Neutrophil (primary cell): ENCODE measurements at regions not wholly inside any gene's neighbourhood (a gene's known extent, or its start where the extent isn't known, plus 50 kb on each side); places are given as distances from the start of the nearest gene placed in this dataset.

Experiments used
- H3K27ac ChIP-seq: fragments of 200-600 bp; sonication (generic); 2 replicates; pipeline ENCODE4 v1.5.1; 2016; ENCODE audit warnings: mild to moderate bottlenecking, moderate library complexity
- H3K27me3 ChIP-seq: fragments of 200-600 bp; sonication (generic); 2 replicates; pipeline ENCODE4 v1.6.0; 2016; ENCODE audit warnings: mild to moderate bottlenecking
- H3K36me3 ChIP-seq: fragments of 200-600 bp; sonication (generic); 2 replicates; pipeline ENCODE4 v1.5.1; 2017
- H3K4me1 ChIP-seq, 2 experiments: fragments of 200-600 bp in 1 of 2; sonication (generic) in 1 of 2; 1 replicate in 1 of 2; 2 replicates in 1 of 2; pipeline versions ENCODE4 v1.5.1 to v1.6.1; 2013 to 2016; ENCODE audit warnings: low read depth in 1 of 2, low read length in 1 of 2, mild to moderate bottlenecking in 1 of 2, moderate library complexity in 1 of 2; ENCODE audit not compliant: control insufficient read depth in 1 of 2, insufficient read depth in 1 of 2
- H3K4me3 ChIP-seq, 2 experiments: fragments of 200-600 bp in 1 of 2; sonication (generic) in 1 of 2; 1 replicate in 1 of 2; 2 replicates in 1 of 2; pipeline ENCODE4 v1.5.1; 2013 to 2016; ENCODE audit warnings: low read depth in 1 of 2, low read length in 1 of 2, mild to moderate bottlenecking in 1 of 2, moderate library complexity in 1 of 2
- H3K9me3 ChIP-seq: fragments of 200-600 bp; sonication (generic); 2 replicates; pipeline ENCODE4 v1.5.1; 2016
- TF ChIP-seq, protein P1 (sequence below): fragments of 200-600 bp; sonication (generic); IDR thresholded peaks from 2 replicates; pipeline ENCODE4 v1.5.1; 2016; ENCODE audit warnings: antibody characterized with exemption

DNA sequence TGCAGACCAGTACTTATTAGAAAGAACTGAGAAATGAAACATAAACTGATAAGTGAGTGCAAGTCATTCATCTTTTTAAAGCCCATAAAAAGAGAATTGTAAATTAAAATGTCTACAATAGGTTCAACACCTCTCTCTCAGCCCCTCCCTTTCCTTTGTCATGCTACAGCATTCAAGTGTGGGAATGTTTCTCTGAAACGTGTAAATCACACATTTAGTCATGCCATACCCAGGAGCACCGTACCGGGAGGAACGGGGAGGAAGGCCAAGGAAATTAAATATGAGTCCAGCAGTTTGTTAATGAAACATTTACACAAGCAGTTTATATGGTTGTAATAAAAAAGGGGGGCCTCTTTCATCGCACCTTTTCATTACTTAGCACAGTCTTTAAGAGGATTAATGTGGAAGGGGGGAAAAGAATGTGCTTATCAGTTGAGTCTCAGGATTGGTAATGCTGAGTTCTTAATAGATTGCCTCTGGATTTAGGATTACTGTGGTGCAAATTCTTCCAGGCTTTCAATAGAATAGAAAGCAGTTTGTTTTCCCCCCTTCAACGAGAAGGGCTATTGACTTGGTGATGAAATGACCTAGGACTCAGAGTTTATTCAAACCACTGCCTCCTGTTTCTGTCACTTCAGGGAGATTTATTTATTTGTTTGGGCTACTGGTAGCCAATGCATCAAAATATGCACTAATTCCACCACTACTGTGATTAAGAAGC lies 176.0 kb upstream of the ZNF608 start:
- Histone ChIP-seq H3K27me3 (no peaks in the 10 kb centered on the region), H3K27ac (no peak overlapping the region), H3K9me3 (no peaks in the 10 kb centered on the region), H3K4me1 (peaks cover 26 to 32% of the 10 kb centered on the region in 2 experiments), H3K36me3 (no peaks in the 10 kb centered on the region), H3K4me3 (no peak overlapping the region)
- TF ChIP-seq, protein P1, sequence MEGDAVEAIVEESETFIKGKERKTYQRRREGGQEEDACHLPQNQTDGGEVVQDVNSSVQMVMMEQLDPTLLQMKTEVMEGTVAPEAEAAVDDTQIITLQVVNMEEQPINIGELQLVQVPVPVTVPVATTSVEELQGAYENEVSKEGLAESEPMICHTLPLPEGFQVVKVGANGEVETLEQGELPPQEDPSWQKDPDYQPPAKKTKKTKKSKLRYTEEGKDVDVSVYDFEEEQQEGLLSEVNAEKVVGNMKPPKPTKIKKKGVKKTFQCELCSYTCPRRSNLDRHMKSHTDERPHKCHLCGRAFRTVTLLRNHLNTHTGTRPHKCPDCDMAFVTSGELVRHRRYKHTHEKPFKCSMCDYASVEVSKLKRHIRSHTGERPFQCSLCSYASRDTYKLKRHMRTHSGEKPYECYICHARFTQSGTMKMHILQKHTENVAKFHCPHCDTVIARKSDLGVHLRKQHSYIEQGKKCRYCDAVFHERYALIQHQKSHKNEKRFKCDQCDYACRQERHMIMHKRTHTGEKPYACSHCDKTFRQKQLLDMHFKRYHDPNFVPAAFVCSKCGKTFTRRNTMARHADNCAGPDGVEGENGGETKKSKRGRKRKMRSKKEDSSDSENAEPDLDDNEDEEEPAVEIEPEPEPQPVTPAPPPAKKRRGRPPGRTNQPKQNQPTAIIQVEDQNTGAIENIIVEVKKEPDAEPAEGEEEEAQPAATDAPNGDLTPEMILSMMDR: no peak

DNA sequence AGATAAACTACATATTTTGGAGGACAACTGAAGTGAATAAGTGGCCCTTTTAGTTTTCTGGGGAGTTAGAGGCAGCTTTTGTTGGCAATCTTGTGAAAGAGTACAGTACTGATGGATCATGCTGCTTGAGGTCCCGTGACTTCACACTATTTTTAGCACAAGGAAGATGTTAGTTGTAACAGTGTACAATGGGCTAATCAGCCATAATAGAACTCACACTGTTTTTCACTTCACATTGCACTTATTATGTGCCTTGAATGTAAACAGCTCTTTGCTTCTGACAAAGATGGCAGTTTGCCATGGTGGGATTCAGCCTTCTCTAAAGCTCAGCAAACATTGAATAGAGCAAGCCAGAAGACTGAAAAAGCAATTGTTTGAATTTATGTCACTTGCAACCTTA lies 176.7 kb upstream of the ZNF608 start:
- Histone ChIP-seq H3K4me3 (no peak overlapping the region), H3K27ac (no peak overlapping the region), H3K4me1 (peaks cover 26 to 32% of the 10 kb centered on the region in 2 experiments), H3K27me3 (no peaks in the 10 kb centered on the region), H3K9me3 (no peaks in the 10 kb centered on the region), H3K36me3 (no peaks in the 10 kb centered on the region)
- TF ChIP-seq, protein P1: no peak

DNA sequence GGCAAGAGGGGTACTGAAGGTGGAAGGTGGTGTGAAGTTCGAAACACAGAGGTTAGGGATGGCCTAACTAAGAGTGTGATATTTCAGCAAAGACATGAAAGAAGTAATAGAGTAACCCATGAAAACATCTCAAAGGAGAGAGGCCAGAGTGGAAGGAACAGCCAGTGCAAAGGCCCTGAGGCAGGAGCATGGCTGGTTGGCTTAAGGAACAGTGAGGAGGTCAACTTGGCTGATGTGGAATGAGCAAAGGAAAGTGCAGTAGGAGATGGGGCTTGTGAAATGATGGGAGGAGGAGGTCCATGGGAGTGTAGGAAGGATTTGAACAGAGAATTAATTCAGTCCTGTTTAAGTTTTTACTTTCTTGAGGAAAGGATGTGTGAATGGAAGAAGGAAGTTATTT lies 178.3 kb upstream of the ZNF608 start:
- TF ChIP-seq, protein P1: no peak
- Histone ChIP-seq H3K9me3 (no peaks in the 10 kb centered on the region), H3K36me3 (no peaks in the 10 kb centered on the region), H3K27ac (no peak overlapping the region), H3K4me3 (no peak overlapping the region), H3K4me1 (peaks cover 11 to 16% of the 10 kb centered on the region in 2 experiments), H3K27me3 (no peaks in the 10 kb centered on the region)

DNA sequence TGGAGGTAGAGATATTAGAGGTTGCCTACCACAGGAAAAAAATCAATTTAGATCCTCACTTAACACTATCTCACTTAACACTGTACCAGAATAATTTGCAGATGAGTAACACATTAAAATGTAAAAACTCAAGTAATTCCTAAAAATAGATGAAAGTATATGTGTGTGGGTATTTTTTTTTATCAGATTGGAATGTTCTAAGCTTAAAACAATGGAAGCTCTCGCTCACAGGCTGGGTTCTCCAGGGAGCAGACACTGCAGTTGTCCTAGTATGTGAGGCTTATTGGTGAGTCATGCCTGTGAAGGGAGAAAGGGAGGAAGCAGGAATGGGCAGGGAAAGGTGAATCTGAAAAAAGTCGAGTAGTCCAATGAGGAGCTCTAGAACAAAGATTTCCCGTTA lies 181.3 kb upstream of the ZNF608 start:
- Histone ChIP-seq H3K9me3 (no peaks in the 10 kb centered on the region), H3K4me3 (no peak overlapping the region), H3K27ac (no peak overlapping the region), H3K36me3 (no peaks in the 10 kb centered on the region), H3K4me1 (no peaks in the 10 kb centered on the region), H3K27me3 (no peaks in the 10 kb centered on the region)
- TF ChIP-seq, protein P1: no peak

DNA sequence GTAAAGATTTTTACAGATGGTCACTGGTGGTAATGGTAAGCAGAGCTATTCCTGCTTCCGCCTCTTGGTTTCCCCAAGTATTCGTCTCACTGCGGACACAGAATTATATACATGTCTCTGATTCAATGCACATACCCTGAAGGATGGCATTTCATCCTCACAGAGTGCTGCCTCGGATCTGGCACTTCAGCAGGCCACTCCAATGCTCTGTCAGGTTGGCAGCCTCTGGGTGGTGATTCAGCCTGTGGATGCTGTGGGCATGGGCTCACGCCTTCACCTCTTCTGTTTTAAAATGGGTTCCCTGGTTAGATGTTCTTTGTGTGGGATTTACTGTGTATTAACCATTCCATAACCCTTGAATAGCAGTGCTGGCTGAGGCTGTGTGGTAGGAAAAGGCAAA lies 182.6 kb upstream of the ZNF608 start:
- TF ChIP-seq, protein P1: no peak
- Histone ChIP-seq H3K9me3 (no peaks in the 10 kb centered on the region), H3K36me3 (no peaks in the 10 kb centered on the region), H3K27ac (no peak overlapping the region), H3K4me1 (no peaks in the 10 kb centered on the region), H3K27me3 (no peaks in the 10 kb centered on the region), H3K4me3 (no peak overlapping the region)
